Erythroblast (primary cell): ENCODE measurements at regions not wholly inside any gene's neighbourhood (a gene's known extent, or its start where the extent isn't known, plus 50 kb on each side); places are given as distances from the start of the nearest gene placed in this dataset.

ENCODE experiments used
- GATA1 ChIP-seq: IDR thresholded peaks from 2 replicates; pipeline ENCODE4 v1.6.1; 2011; ENCODE audit warnings: low read depth, mild to moderate bottlenecking, control low read depth, low read length, moderate library complexity
- POLR2A ChIP-seq: IDR thresholded peaks from 2 replicates; pipeline ENCODE4 v1.6.1; 2011; ENCODE audit warnings: mild to moderate bottlenecking, low read length

GRCh38 chr2:145635706-145636427 is 1115.9 kb upstream of the ZEB2 start:
- TF ChIP-seq POLR2A (no peak), GATA1 (no peak)
